PFSK-1 (cell line): ENCODE measurements at regions not wholly inside any gene's neighbourhood (a gene's known extent, or its start where the extent isn't known, plus 50 kb on each side); places are given as distances from the start of the nearest gene placed in this dataset.

Experiments used
- FOXP2 ChIP-seq: optimal IDR thresholded peaks from 2 replicates; pipeline ENCODE3; 2011; ENCODE audit warnings: borderline replicate concordance, control low read depth, inconsistent platforms; ENCODE audit not compliant: insufficient read depth; ENCODE audit errors: extremely low read length, extremely low read depth
- POLR2AphosphoS5 ChIP-seq: IDR thresholded peaks from 2 replicates; pipeline ENCODE4 v1.6.1; 2012; ENCODE audit warnings: low read depth, mild to moderate bottlenecking, control low read depth, low read length, moderate library complexity
- REST ChIP-seq, 2 experiments: IDR thresholded peaks; 2 replicates each; pipeline versions ENCODE4 v1.6.1 to v1.8.0; 2011 to 2012; ENCODE audit warnings: low read depth in 2 of 2, low read length in 2 of 2, control low read depth in 1 of 2, inconsistent platforms in 1 of 2, mild to moderate bottlenecking in 1 of 2, moderate library complexity in 1 of 2; ENCODE audit not compliant: insufficient read depth in 1 of 2
- SIN3A ChIP-seq: IDR thresholded peaks from 2 replicates; pipeline ENCODE4 v1.6.1; 2012; ENCODE audit warnings: mild to moderate bottlenecking, low read length, moderate library complexity, borderline replicate concordance; ENCODE audit not compliant: insufficient read depth
- TAF1 ChIP-seq: IDR thresholded peaks from 2 replicates; pipeline ENCODE4 v1.6.1; 2012; ENCODE audit warnings: low read length, control low read depth, borderline replicate concordance; ENCODE audit not compliant: insufficient read depth

GRCh38 chr2:118430510-118431164 is 342.4 kb downstream of the INSIG2 start:
- TF ChIP-seq REST (IDR thresholded peaks at IDR 0.05; ENCODE audit: insufficient read depth in 1 of 2, low read depth in 2 of 2, low read length in 2 of 2) (no peak), POLR2AphosphoS5 (no peak), FOXP2 (no peak), SIN3A (no peak), TAF1 (no peak)

DNA sequence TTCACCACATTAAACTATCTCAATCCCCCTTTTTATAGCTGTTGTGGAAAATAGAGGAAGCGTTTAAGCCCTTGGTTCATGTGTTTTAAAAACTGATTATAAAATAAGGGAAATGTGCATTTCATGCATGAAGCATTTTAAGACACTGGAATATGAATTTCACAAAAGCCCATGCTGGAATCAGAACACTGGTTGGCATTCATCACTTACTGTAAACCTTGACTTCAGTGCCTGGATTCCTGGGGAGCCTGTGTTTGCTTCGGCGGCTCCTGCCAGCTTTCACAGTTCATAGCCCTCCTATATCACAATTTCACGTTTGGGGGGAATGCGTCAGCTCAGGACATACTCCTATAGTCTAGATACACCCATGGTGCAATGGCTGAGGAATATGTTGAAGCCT is 336.9 kb downstream of the INSIG2 start:
- TF ChIP-seq POLR2AphosphoS5 (no peak), FOXP2 (no peak), REST (IDR thresholded peaks at IDR 0.05; ENCODE audit: insufficient read depth in 1 of 2, low read depth in 2 of 2, low read length in 2 of 2) (no peak), SIN3A (no peak), TAF1 (no peak)

DNA sequence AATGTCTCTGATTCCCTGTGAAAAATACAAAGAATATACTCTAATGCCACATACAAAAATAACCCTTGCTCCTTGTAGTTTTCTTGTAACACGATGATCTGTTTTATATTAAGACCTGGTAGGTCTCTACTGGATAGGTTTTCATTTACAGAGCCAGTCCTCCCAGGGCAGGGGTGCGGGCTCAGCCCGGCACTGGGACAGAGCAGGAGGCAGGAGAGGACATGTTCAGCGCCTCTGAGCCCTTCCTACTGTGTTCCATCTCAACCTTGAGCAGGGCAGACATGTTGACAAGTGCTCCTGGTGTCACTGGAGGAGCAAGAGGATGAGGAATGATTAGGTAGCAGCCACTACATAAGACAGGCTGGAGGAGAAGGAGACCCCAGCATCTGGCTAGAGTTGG is 335.5 kb downstream of the INSIG2 start:
- no peak for TF ChIP-seq REST (IDR thresholded peaks at IDR 0.05; ENCODE audit: insufficient read depth in 1 of 2, low read depth in 2 of 2, low read length in 2 of 2)
- TF ChIP-seq SIN3A, result no peak
- no peak for TF ChIP-seq POLR2AphosphoS5
- TF ChIP-seq TAF1, result no peak
- TF ChIP-seq FOXP2, result no peak

- TF ChIP-seq SIN3A (no peak), FOXP2 (no peak), POLR2AphosphoS5 (no peak), REST (IDR thresholded peaks at IDR 0.05; ENCODE audit: insufficient read depth in 1 of 2, low read depth in 2 of 2, low read length in 2 of 2) (no peak), TAF1 (no peak)
Observed at GRCh38 chr2:118421648-118422047, 333.4 kb downstream of the INSIG2 start.
